HepG2 (cell line): ENCODE measurements at regions not wholly inside any gene's neighbourhood (a gene's known extent, or its start where the extent isn't known, plus 50 kb on each side); places are given as distances from the start of the nearest gene placed in this dataset.

Experiments used
- ATAC-seq: fragments of 200-7000 bp; cut with Tn5 transposase; 3 replicates; pipeline ENCODE4 v1.9.1; 2020; ENCODE audit warnings: mild to moderate bottlenecking, moderate library complexity
- BruUV-seq: library from RNA; stranded (reverse); fragments of 400-500 nt; replicated peaks from 2 replicates; lab custom pipeline; 2021; lab: Mats Ljungman, UMichigan
- CTCF ChIA-PET: fragments of 300-600 bp; formaldehyde crosslinking; extraction: SDS; loops from one replicate; lab custom pipeline; 2021; ENCODE audit warnings: low total read pairs, inconsistent platforms, low intra/inter-chr PET ratio; lab: Yijun Ruan, JAX
- POLR2A ChIA-PET: fragments of 350-600 bp; sonication (Branson Sonifier 250); formaldehyde crosslinking; loops from one replicate; lab custom pipeline; 2020; ENCODE audit warnings: antibody characterized with exemption, inconsistent platforms; lab: Yijun Ruan, JAX
- DNase-seq: peaks from one replicate; pipeline ENCODE4 v3.0.0-alpha.2; 2015; ENCODE audit warnings: low spot score
- FAIRE-seq: peaks from 3 replicates; lab custom pipeline; 2011; peaks lifted over from hg19 to GRCh38; lab: Jason Lieb, UNC
- H2AFZ ChIP-seq: one replicate; pipeline ENCODE4 v1.6.1; 2011; ENCODE audit warnings: low read length, inconsistent platforms
- H3K27ac ChIP-seq: fragments of 300-600 bp; 3 replicates; pipeline ENCODE4 v1.8.0; 2011; ENCODE audit warnings: mixed run types, mild to moderate bottlenecking, mixed read lengths, low read length, inconsistent platforms; ENCODE audit not compliant: insufficient read depth; ENCODE audit errors: extremely low read length
- H3K27me3 ChIP-seq, 2 experiments: fragments of 200-600 bp in 1 of 2; 2 replicates in 1 of 2; 3 replicates in 1 of 2; pipeline versions ENCODE4 v1.6.0 to v1.8.0; 2011; ENCODE audit warnings: low read length in 2 of 2, mild to moderate bottlenecking in 2 of 2, moderate library complexity in 2 of 2, inconsistent platforms in 1 of 2; ENCODE audit not compliant: insufficient read depth in 2 of 2, control insufficient read depth in 1 of 2
- H3K36me3 ChIP-seq, 2 experiments: fragments of 200-600 bp in 1 of 2; replicated peaks in 1 of 2; 2 replicates in 1 of 2; 3 replicates in 1 of 2; pipeline versions ENCODE4 v1.5.1 to v1.8.0; 2011; ENCODE audit warnings: low read length in 2 of 2, inconsistent platforms in 1 of 2; ENCODE audit not compliant: insufficient read depth in 2 of 2, control insufficient read depth in 1 of 2
- H3K4me1 ChIP-seq: 2 replicates; pipeline ENCODE4 v1.5.1; 2012; ENCODE audit warnings: low read length, inconsistent platforms; ENCODE audit not compliant: insufficient read depth
- H3K4me2 ChIP-seq: 2 replicates; pipeline ENCODE4 v1.6.0; 2011; ENCODE audit warnings: low read depth, low read length, inconsistent platforms
- H3K4me3 ChIP-seq, 3 experiments: fragments of 200-600 bp in 1 of 3; sonication (generic), shearing (Covaris generic) in 1 of 3; replicated peaks in 1 of 3; 2 replicates each; pipeline ENCODE4 v1.5.1; 2011 to 2016; ENCODE audit warnings: low read length in 3 of 3, inconsistent platforms in 2 of 3, low read depth in 2 of 3, mild to moderate bottlenecking in 2 of 3, control low read depth in 1 of 3, mixed read lengths in 1 of 3; ENCODE audit not compliant: insufficient read depth in 1 of 3
- H3K79me2 ChIP-seq: one replicate; pipeline ENCODE4 v1.6.1; 2011; ENCODE audit warnings: low read length, inconsistent platforms; ENCODE audit not compliant: insufficient read depth
- H3K9ac ChIP-seq: 2 replicates; pipeline ENCODE4 v1.6.0; 2011; ENCODE audit warnings: mild to moderate bottlenecking, low read depth, low read length, inconsistent platforms; ENCODE audit not compliant: insufficient read depth
- H3K9me3 ChIP-seq: 2 replicates; pipeline ENCODE4 v1.5.1; 2012; ENCODE audit warnings: mild to moderate bottlenecking, low read length
- H4K20me1 ChIP-seq: 2 replicates; pipeline ENCODE4 v1.6.0; 2011; ENCODE audit warnings: inconsistent platforms, mild to moderate bottlenecking, low read length, moderate library complexity; ENCODE audit not compliant: insufficient read depth
- FOXK1 ChIP-seq: sonication (generic); formaldehyde crosslinking; IDR thresholded peaks from 2 replicates; pipeline ENCODE4 v1.4.0; 2020; ENCODE audit warnings: low read depth, missing genetic modification reagents, borderline replicate concordance
- HNRNPH1 ChIP-seq: fragments of 200-400 bp; formaldehyde crosslinking; optimal IDR thresholded peaks from 2 replicates; pipeline ENCODE3; 2017; ENCODE audit warnings: mild to moderate bottlenecking, low read depth, low read length
- KAT8 ChIP-seq: IDR thresholded peaks from 2 replicates; pipeline ENCODE4 v1.6.1; 2016; ENCODE audit warnings: missing genetic modification reagents, missing compliant biosample characterization
- KLF12 ChIP-seq: sonication (generic); formaldehyde crosslinking; IDR thresholded peaks from 2 replicates; pipeline ENCODE4 v1.4.0; 2020; ENCODE audit warnings: missing genetic modification reagents, borderline replicate concordance
- KLF15 ChIP-seq: sonication (generic); formaldehyde crosslinking; IDR thresholded peaks from 2 replicates; pipeline ENCODE4 v1.8.1; 2023; ENCODE audit warnings: borderline replicate concordance, mild to moderate bottlenecking, inconsistent platforms, missing genetic modification reagents, mixed read lengths
- NFKB2 ChIP-seq: sonication (generic); formaldehyde crosslinking; IDR thresholded peaks from 2 replicates; pipeline ENCODE4 v1.4.0; 2020; ENCODE audit warnings: missing genetic modification reagents, borderline replicate concordance
- NR3C1 ChIP-seq: sonication (generic); formaldehyde crosslinking; IDR thresholded peaks from 2 replicates; pipeline ENCODE4 v1.4.0; 2020; ENCODE audit warnings: missing genetic modification reagents
- PRPF4 ChIP-seq: fragments of 200-400 bp; formaldehyde crosslinking; IDR thresholded peaks from 2 replicates; pipeline ENCODE4 v1.6.1; 2016; ENCODE audit warnings: low read length, low read depth; ENCODE audit not compliant: poor library complexity, severe bottlenecking
- REXO4 ChIP-seq: sonication (generic); formaldehyde crosslinking; IDR thresholded peaks from 2 replicates; pipeline ENCODE4 v1.8.0; 2022; ENCODE audit warnings: missing genetic modification reagents, mild to moderate bottlenecking, borderline replicate concordance
- SATB2 ChIP-seq: sonication (generic); formaldehyde crosslinking; IDR thresholded peaks from 2 replicates; pipeline ENCODE4 v1.5.0; 2020; ENCODE audit warnings: missing genetic modification reagents
- ZFP1 ChIP-seq: IDR thresholded peaks from 2 replicates; pipeline ENCODE4 v1.6.1; 2016
- ZMYM4 ChIP-seq: sonication (generic); formaldehyde crosslinking; IDR thresholded peaks from 2 replicates; pipeline ENCODE4 v1.8.1; 2023; ENCODE audit warnings: mild to moderate bottlenecking, missing genetic modification reagents
- ZNF180 ChIP-seq: sonication (generic); formaldehyde crosslinking; IDR thresholded peaks from 2 replicates; pipeline ENCODE4 v1.4.0; 2020; ENCODE audit warnings: low read depth, missing genetic modification reagents, borderline replicate concordance
- ZNF205 ChIP-seq: IDR thresholded peaks from 2 replicates; pipeline ENCODE4 v1.6.1; 2018; ENCODE audit warnings: missing biosample characterization, missing genetic modification reagents
- ZNF441 ChIP-seq: sonication (generic); formaldehyde crosslinking; IDR thresholded peaks from 2 replicates; pipeline ENCODE4 v1.7.0; 2021; ENCODE audit warnings: missing genetic modification reagents, borderline replicate concordance
- ZNF446 ChIP-seq: sonication (generic); formaldehyde crosslinking; IDR thresholded peaks from 2 replicates; pipeline ENCODE4 v1.5.0; 2020; ENCODE audit warnings: mild to moderate bottlenecking, missing genetic modification reagents
- ZNF609 ChIP-seq: sonication (generic); formaldehyde crosslinking; IDR thresholded peaks from 2 replicates; pipeline ENCODE4 v1.4.0; 2020; ENCODE audit warnings: mild to moderate bottlenecking, missing genetic modification reagents, borderline replicate concordance
- WGBS: methylation state at CpG from one replicate; pipeline ENCODE4 v1.1.6; 2017; ENCODE audit warnings: low lambda C conversion rate; 5-methylcytosine and 5-hydroxymethylcytosine counted together
- in situ Hi-C: cut with HindIII; loops from 2 replicates; pipeline ENCODE4 v1.10.0; 2017; ENCODE audit warnings: low pct_unique_long_range_greater_than_20kb; ENCODE audit not compliant: extremely low pct_ligation_motif_present
- intact Hi-C: fragments of 100-400 bp; cut with micrococcal nuclease; formaldehyde crosslinking; loops from one replicate; pipeline ENCODE4 v1.10.0; 2022; ENCODE audit not compliant: unreplicated experiment

- Histone ChIP-seq H3K36me3 (no peaks in the 10 kb centered on the region), H4K20me1 (no peaks in the 10 kb centered on the region), H3K27ac (no peak overlapping the region), H3K4me2 (no peak overlapping the region), H3K27me3 (no peaks in the 10 kb centered on the region; a peak in 1 of 5 replicates), H3K4me1 (no peaks in the 10 kb centered on the region), H3K9me3 (no peaks in the 10 kb centered on the region), H3K79me2 (no peaks in the 10 kb centered on the region), H3K4me3 (no peak overlapping the region), H3K9ac (no peak overlapping the region), H2AFZ (no peak overlapping the region)
- ChIA-PET POLR2A (no interaction called here), CTCF (no interaction called here)
- BruUV-seq, result no TSS peak
- intact Hi-C loops (no loop called here), in situ Hi-C loops (no loop called here)
- TF ChIP-seq REXO4 (CRISPR knock-in tag), result no peak
- no peak for DNase-seq
- ATAC-seq, result no peak
- FAIRE-seq, result no peak
Measured at GRCh38 chr3:30185872-30186271, 420.5 kb upstream of the TGFBR2 start.

GRCh38 chr3:30186741-30187219 lies 419.6 kb upstream of the TGFBR2 start:
- BruUV-seq, result no TSS peak
- H2AFZ ChIP-seq, result no peak overlapping the region
- in situ Hi-C loops, result no loop called here

More at GRCh38 chr3:30186741-30187219, 419.6 kb upstream of the TGFBR2 start:
- H3K36me3 ChIP-seq, result no peaks in the 10 kb centered on the region
- no peak overlapping the region for H3K9ac ChIP-seq
- 46% methylated on average over 3 of the region's 3 CpGs for WGBS
- no peak overlapping the region for H3K27ac ChIP-seq
- H3K4me3 ChIP-seq, result no peak overlapping the region
- H3K79me2 ChIP-seq, result no peaks in the 10 kb centered on the region
- DNase-seq, result no peak
- FAIRE-seq, result no peak
- no peak for ATAC-seq
- H3K4me2 ChIP-seq, result no peak overlapping the region
- CTCF ChIA-PET, result no interaction called here
- no peaks in the 10 kb centered on the region for H3K4me1 ChIP-seq
- POLR2A ChIA-PET, result no interaction called here
- TF ChIP-seq ZFP1 (CRISPR knock-in tag) (no peak), KLF15 (no peak), ZNF180 (CRISPR knock-in tag) (no peak), ZMYM4 (no peak), NR3C1 (CRISPR knock-in tag) (no peak), SATB2 (CRISPR knock-in tag) (no peak), KLF12 (CRISPR knock-in tag) (no peak), ZNF205 (CRISPR knock-in tag) (no peak), KAT8 (CRISPR knock-in tag) (no peak), ZNF609 (no peak), ZNF446 (CRISPR knock-in tag) (no peak), PRPF4 (no peak), FOXK1 (CRISPR knock-in tag) (no peak), NFKB2 (CRISPR knock-in tag) (no peak), HNRNPH1 (no peak), ZNF441 (CRISPR knock-in tag) (no peak)
- no peaks in the 10 kb centered on the region for H4K20me1 ChIP-seq
- no peaks in the 10 kb centered on the region for H3K9me3 ChIP-seq
- intact Hi-C loops, result no loop called here
- no peaks in the 10 kb centered on the region; a peak in 1 of 5 replicates for H3K27me3 ChIP-seq
